HG03457 (cell line): ENCODE measurements at regions not wholly inside any gene's neighbourhood (a gene's known extent, or its start where the extent isn't known, plus 50 kb on each side); places are given as distances from the start of the nearest gene placed in this dataset.

Experiments used
- ATAC-seq: cut with Tn5 transposase; IDR thresholded peaks from one replicate; pipeline ENCODE4 v1.9.1; 2021; ENCODE audit warnings: moderate number of reproducible peaks; ENCODE audit not compliant: unreplicated experiment

- no peak for ATAC-seq
These were observed 337.8 kb upstream of the CBLB start for GRCh38 chr3:106206613-106207012.

- ATAC-seq = no peak
These were observed 339.4 kb upstream of the CBLB start for GRCh38 chr3:106208251-106208650.

- ATAC-seq = no peak
These were observed 340.2 kb upstream of the CBLB start for GRCh38 chr3:106208967-106209366.

GRCh38 chr3:106209482-106209881 lies 340.7 kb upstream of the CBLB start:
- no peak for ATAC-seq

- ATAC-seq = no peak
These were observed 342.1 kb upstream of the CBLB start for GRCh38 chr3:106210923-106211322.

- no peak for ATAC-seq
These were observed 343.9 kb upstream of the CBLB start for GRCh38 chr3:106212665-106213222.

GRCh38 chr3:106213954-106214353 lies 345.1 kb upstream of the CBLB start:
- ATAC-seq = no peak

GRCh38 chr3:106214641-106215040 lies 345.8 kb upstream of the CBLB start:
- no peak for ATAC-seq

- no peak for ATAC-seq
These were observed 346.2 kb upstream of the CBLB start for GRCh38 chr3:106215047-106215446.

GRCh38 chr3:106217745-106218144 lies 348.9 kb upstream of the CBLB start:
- no peak for ATAC-seq

GRCh38 chr3:106227068-106227467 lies 358.3 kb upstream of the CBLB start:
- no peak for ATAC-seq

GRCh38 chr3:106228271-106228670 lies 359.5 kb upstream of the CBLB start:
- ATAC-seq = no peak

GRCh38 chr3:106229495-106230278 lies 360.9 kb upstream of the CBLB start:
- no peak for ATAC-seq

- ATAC-seq = no peak
These were observed 362.3 kb upstream of the CBLB start for GRCh38 chr3:106231086-106231485.

GRCh38 chr3:106232956-106233355 lies 364.1 kb upstream of the CBLB start:
- ATAC-seq = no peak

- no peak for ATAC-seq
These were observed 370.4 kb upstream of the CBLB start for GRCh38 chr3:106239195-106239697.

GRCh38 chr3:106241593-106241992 lies 372.8 kb upstream of the CBLB start:
- ATAC-seq = no peak

GRCh38 chr3:106242781-106243180 lies 374.0 kb upstream of the CBLB start:
- ATAC-seq = no peak

- ATAC-seq = no peak
These were observed 376.6 kb upstream of the CBLB start for GRCh38 chr3:106245400-106245799.

GRCh38 chr3:106247902-106248684 lies 379.3 kb upstream of the CBLB start:
- ATAC-seq = peak; percentile 75

GRCh38 chr3:106249159-106249558 lies 380.3 kb upstream of the CBLB start:
- ATAC-seq = no peak

- no peak for ATAC-seq
These were observed 381.2 kb upstream of the CBLB start for GRCh38 chr3:106249981-106250380.
